Endothelial cell of umbilical vein (primary cell): ENCODE measurements at regions not wholly inside any gene's neighbourhood (a gene's known extent, or its start where the extent isn't known, plus 50 kb on each side); places are given as distances from the start of the nearest gene placed in this dataset.

Experiments
- BruUV-seq: library from RNA; stranded (reverse); fragments of 400-500 nt; replicated peaks from 2 replicates; lab custom pipeline; 2021; lab: Mats Ljungman, UMichigan
- CTCF ChIA-PET: fragments of 300-600, 350-600 bp; sonication (Branson Sonifier 250); formaldehyde crosslinking; loops from one replicate; lab custom pipeline; 2021; ENCODE audit warnings: antibody characterized with exemption, inconsistent platforms; lab: Charles Lee
- POLR2A ChIA-PET: fragments of 300-600, 350-600 bp; sonication (Branson Sonifier 250); formaldehyde crosslinking; loops from one replicate; lab custom pipeline; 2021; ENCODE audit warnings: antibody characterized with exemption, inconsistent platforms; lab: Charles Lee
- DNase-seq: peaks from one replicate; pipeline ENCODE4 v3.0.0-alpha.2; 2011; ENCODE audit warnings: low read depth, low spot score
- FAIRE-seq: peaks from 2 replicates; lab custom pipeline; 2011; peaks lifted over from hg19 to GRCh38; lab: Jason Lieb, UNC
- H2AFZ ChIP-seq: 2 replicates; pipeline ENCODE4 v1.6.0; 2012; ENCODE audit warnings: low read depth, low read length, control low read depth, inconsistent platforms
- H3K27ac ChIP-seq: 2 replicates; pipeline ENCODE4 v1.5.1; 2011; ENCODE audit warnings: low read depth, mild to moderate bottlenecking, control low read depth, low read length, moderate library complexity; ENCODE audit not compliant: insufficient read depth
- H3K27me3 ChIP-seq, 2 experiments: 2 replicates each; pipeline versions ENCODE4 v1.6.0 to v1.6.1; 2011; ENCODE audit warnings: low read length in 2 of 2, mixed read lengths in 1 of 2; ENCODE audit not compliant: control insufficient read depth in 2 of 2, insufficient read depth in 2 of 2
- H3K36me3 ChIP-seq, 2 experiments: 2 replicates in 1 of 2; 3 replicates in 1 of 2; pipeline ENCODE4 v1.5.1; 2011; ENCODE audit warnings: low read length in 2 of 2, mild to moderate bottlenecking in 1 of 2, moderate library complexity in 1 of 2; ENCODE audit not compliant: control insufficient read depth in 2 of 2, insufficient read depth in 2 of 2; ENCODE audit errors: extremely low read depth in 1 of 2
- H3K4me1 ChIP-seq: 3 replicates; pipeline ENCODE4 v1.5.1; 2011; ENCODE audit warnings: mild to moderate bottlenecking, low read length; ENCODE audit not compliant: control insufficient read depth, insufficient read depth; ENCODE audit errors: extremely low read depth
- H3K4me2 ChIP-seq: 2 replicates; pipeline ENCODE4 v1.6.1; 2011; ENCODE audit warnings: low read length, control low read depth, mixed read lengths; ENCODE audit not compliant: insufficient read depth
- H3K4me3 ChIP-seq, 3 experiments: fragments of 200-600 bp in 1 of 3; sonication (generic), shearing (Covaris generic) in 1 of 3; replicated peaks in 1 of 3; 2 replicates each; pipeline ENCODE4 v1.5.1; 2011 to 2016; ENCODE audit warnings: control low read depth in 3 of 3, low read length in 3 of 3, mild to moderate bottlenecking in 2 of 3, inconsistent platforms in 1 of 3, low read depth in 1 of 3, moderate library complexity in 1 of 3; ENCODE audit not compliant: insufficient read depth in 1 of 3
- H3K79me2 ChIP-seq: 2 replicates; pipeline ENCODE4 v1.6.0; 2012; ENCODE audit warnings: low read length, inconsistent platforms; ENCODE audit not compliant: control insufficient read depth, insufficient read depth
- H3K9ac ChIP-seq: replicated peaks from 2 replicates; pipeline ENCODE3; 2011; ENCODE audit warnings: low read length, control low read depth; ENCODE audit not compliant: insufficient read depth; ENCODE audit errors: extremely low read depth
- H3K9me1 ChIP-seq: replicated peaks from 3 replicates; pipeline ENCODE4 v1.6.0; 2011; ENCODE audit warnings: mild to moderate bottlenecking, low read length; ENCODE audit not compliant: control insufficient read depth, insufficient read depth; ENCODE audit errors: extremely low read depth
- H3K9me3 ChIP-seq: replicated peaks from 2 replicates; pipeline ENCODE4 v1.5.1; 2012; ENCODE audit warnings: low read length, inconsistent platforms; ENCODE audit not compliant: control insufficient read depth, insufficient read depth
- H4K20me1 ChIP-seq: replicated peaks from 2 replicates; pipeline ENCODE3; 2011; ENCODE audit warnings: mild to moderate bottlenecking, low read length; ENCODE audit not compliant: control insufficient read depth, insufficient read depth; ENCODE audit errors: extremely low read depth
- EZH2 ChIP-seq: IDR thresholded peaks from 2 replicates; pipeline ENCODE4 v1.6.1; 2012; ENCODE audit warnings: borderline replicate concordance, low read depth, mild to moderate bottlenecking, moderate library complexity, low read length, inconsistent platforms; ENCODE audit not compliant: severe bottlenecking
- FOS ChIP-seq: IDR thresholded peaks from 2 replicates; pipeline ENCODE4 v1.6.1; 2011; ENCODE audit warnings: mild to moderate bottlenecking, low read length, moderate library complexity, borderline replicate concordance; ENCODE audit not compliant: insufficient read depth
- GATA2 ChIP-seq: IDR thresholded peaks from 2 replicates; pipeline ENCODE4 v1.7.0; 2011; ENCODE audit warnings: low read depth, mild to moderate bottlenecking, moderate library complexity, mixed read lengths, low read length; ENCODE audit not compliant: insufficient read length, insufficient read depth
- JUN ChIP-seq: IDR thresholded peaks from 2 replicates; pipeline ENCODE4 v1.6.1; 2011; ENCODE audit warnings: borderline replicate concordance, low read depth; ENCODE audit not compliant: insufficient read length, insufficient read depth
- MAX ChIP-seq: IDR thresholded peaks from 2 replicates; pipeline ENCODE4 v1.6.1; 2011; ENCODE audit not compliant: insufficient read depth, insufficient read length
- MYC ChIP-seq: IDR thresholded peaks from one replicate; pipeline ENCODE4 v1.6.1; 2011; ENCODE audit warnings: mild to moderate bottlenecking, low read depth, low read length
- POLR2A ChIP-seq: IDR thresholded peaks from 2 replicates; pipeline ENCODE4 v1.6.1; 2012; ENCODE audit warnings: low read depth, mild to moderate bottlenecking, control low read depth, low read length
- dilution Hi-C: fragments of 300-500 bp; cut with MboI; formaldehyde crosslinking; loops from one replicate; pipeline ENCODE4 v1.15.0; 2019; ENCODE audit warnings: low sequenced_read_pairs; ENCODE audit not compliant: extremely low pct_ligation_motif_present
- intact Hi-C: fragments of 100-400 bp; cut with micrococcal nuclease; formaldehyde crosslinking; loops from one replicate; pipeline ENCODE4 v1.10.0; 2022

GRCh38 chr20:11017446-11017845 lies 343.6 kb upstream of the JAG1 start:
- FAIRE-seq (no peak), DNase-seq (no peak)
- H3K4me1 ChIP-seq: no peaks in the 10 kb centered on the region
- no peak overlapping the region for H3K4me2 ChIP-seq
- no peak overlapping the region for H3K9ac ChIP-seq
- dilution Hi-C loops: no loop called here
- H3K27ac ChIP-seq: no peak overlapping the region
- H3K36me3 ChIP-seq: no peaks in the 10 kb centered on the region
- H3K9me1 ChIP-seq: no peaks in the 10 kb centered on the region
- intact Hi-C loops: no loop called here
- no TSS peak for BruUV-seq
- H4K20me1 ChIP-seq: no peaks in the 10 kb centered on the region
- H3K9me3 ChIP-seq: no peaks in the 10 kb centered on the region
- H3K27me3 ChIP-seq: no peaks in the 10 kb centered on the region
- CTCF ChIA-PET: no interaction called here
- POLR2A ChIA-PET: no interaction called here
- TF ChIP-seq JUN: no peak
- no peak for TF ChIP-seq MYC
- no peak for TF ChIP-seq GATA2
- no peak for TF ChIP-seq EZH2
- H3K4me3 ChIP-seq: no peak overlapping the region
- H3K79me2 ChIP-seq: no peaks in the 10 kb centered on the region
- no peak overlapping the region for H2AFZ ChIP-seq

- dilution Hi-C loops: no loop called here
- Histone ChIP-seq H3K9me3 (no peaks in the 10 kb centered on the region), H3K9ac (no peak overlapping the region), H3K36me3 (no peaks in the 10 kb centered on the region), H3K27ac (no peak overlapping the region), H4K20me1 (no peaks in the 10 kb centered on the region), H2AFZ (no peak overlapping the region), H3K79me2 (no peaks in the 10 kb centered on the region), H3K9me1 (no peaks in the 10 kb centered on the region), H3K27me3 (no peaks in the 10 kb centered on the region), H3K4me3 (no peak overlapping the region), H3K4me2 (no peak overlapping the region), H3K4me1 (no peaks in the 10 kb centered on the region)
- intact Hi-C loops: no loop called here
- FAIRE-seq (no peak), DNase-seq (no peak)
- POLR2A ChIA-PET: no interaction called here
- no TSS peak for BruUV-seq
- TF ChIP-seq JUN (no peak), MAX (no peak), EZH2 (no peak), GATA2 (no peak), MYC (no peak), POLR2A (no peak), FOS (no peak)
- CTCF ChIA-PET: no interaction called here
Observed at GRCh38 chr20:11018668-11019170, 344.9 kb upstream of the JAG1 start.
